H9 (cell line): ENCODE measurements at regions not wholly inside any gene's neighbourhood (a gene's known extent, or its start where the extent isn't known, plus 50 kb on each side); places are given as distances from the start of the nearest gene placed in this dataset.

Experiments
- DNase-seq: peaks from one replicate; pipeline ENCODE4 v3.0.0-alpha.2; 2017
- H2AFZ ChIP-seq: one replicate; pipeline ENCODE4 v1.6.1; 2013; ENCODE audit warnings: mild to moderate bottlenecking, low read length, control low read depth, moderate library complexity
- H2AK5ac ChIP-seq: 2 replicates; pipeline ENCODE4 v1.6.1; 2013; ENCODE audit warnings: low read length, control low read depth, mixed read lengths; ENCODE audit not compliant: insufficient read length
- H2BK120ac ChIP-seq: one replicate; pipeline ENCODE4 v1.6.1; 2013; ENCODE audit warnings: low read depth, mild to moderate bottlenecking, low read length, control low read depth, inconsistent platforms; ENCODE audit not compliant: poor library complexity, severe bottlenecking
- H2BK12ac ChIP-seq: 2 replicates; pipeline ENCODE4 v1.6.1; 2013; ENCODE audit warnings: low read length, control low read depth, mixed read lengths, low read depth; ENCODE audit not compliant: insufficient read length
- H2BK15ac ChIP-seq: 2 replicates; pipeline ENCODE4 v1.6.1; 2013; ENCODE audit warnings: low read depth, low read length, control low read depth
- H2BK20ac ChIP-seq: one replicate; pipeline ENCODE4 v1.6.1; 2013; ENCODE audit warnings: low read depth, mild to moderate bottlenecking, low read length, control low read depth, inconsistent platforms; ENCODE audit not compliant: poor library complexity, severe bottlenecking
- H2BK5ac ChIP-seq: 2 replicates; pipeline ENCODE4 v1.6.1; 2013; ENCODE audit warnings: low read length, control low read depth, mixed read lengths; ENCODE audit not compliant: insufficient read length
- H3K14ac ChIP-seq: 2 replicates; pipeline ENCODE4 v1.6.1; 2013; ENCODE audit warnings: low read length, control low read depth; ENCODE audit not compliant: insufficient read depth
- H3K18ac ChIP-seq: 2 replicates; pipeline ENCODE4 v1.6.1; 2013; ENCODE audit warnings: low read depth, mild to moderate bottlenecking, mixed read lengths, low read length, control low read depth; ENCODE audit not compliant: insufficient read length
- H3K23ac ChIP-seq: 2 replicates; pipeline ENCODE4 v1.6.1; 2013; ENCODE audit warnings: low read length, control low read depth, mixed read lengths, low read depth; ENCODE audit not compliant: insufficient read length
- H3K23me2 ChIP-seq: 2 replicates; pipeline ENCODE4 v1.6.1; 2013; ENCODE audit warnings: low read depth, mild to moderate bottlenecking, mixed read lengths, low read length, control low read depth; ENCODE audit not compliant: insufficient read length, poor library complexity, severe bottlenecking
- H3K27ac ChIP-seq: 2 replicates; pipeline ENCODE4 v1.5.1; 2013; ENCODE audit warnings: low read length, control low read depth, mixed read lengths, low read depth; ENCODE audit not compliant: insufficient read length
- H3K27me3 ChIP-seq: 2 replicates; pipeline ENCODE4 v1.6.1; 2013; ENCODE audit warnings: low read length, control low read depth, inconsistent platforms; ENCODE audit not compliant: insufficient read depth
- H3K4ac ChIP-seq: 2 replicates; pipeline ENCODE4 v1.6.1; 2013; ENCODE audit warnings: low read depth, mild to moderate bottlenecking, control low read depth, inconsistent platforms, low read length, moderate library complexity
- H3K4me1 ChIP-seq: 2 replicates; pipeline ENCODE4 v1.6.1; 2013; ENCODE audit warnings: low read length, control low read depth, inconsistent platforms; ENCODE audit not compliant: insufficient read depth
- H3K4me2 ChIP-seq: 2 replicates; pipeline ENCODE4 v1.6.1; 2013; ENCODE audit warnings: low read length, control low read depth, mixed read lengths; ENCODE audit not compliant: insufficient read length, insufficient read depth
- H3K56ac ChIP-seq: 2 replicates; pipeline ENCODE4 v1.6.1; 2013; ENCODE audit warnings: low read depth, mild to moderate bottlenecking, mixed read lengths, low read length, control low read depth; ENCODE audit not compliant: insufficient read length
- H3K79me1 ChIP-seq: 2 replicates; pipeline ENCODE4 v1.6.1; 2013; ENCODE audit warnings: low read depth, mild to moderate bottlenecking, moderate library complexity, low read length, control low read depth, inconsistent platforms; ENCODE audit not compliant: insufficient read depth, poor library complexity, severe bottlenecking
- H3K79me2 ChIP-seq: 2 replicates; pipeline ENCODE4 v1.6.1; 2013; ENCODE audit warnings: low read length, control low read depth, inconsistent platforms; ENCODE audit not compliant: insufficient read depth
- H3K9ac ChIP-seq: 2 replicates; pipeline ENCODE4 v1.6.1; 2013; ENCODE audit warnings: low read length, control low read depth, mixed read lengths; ENCODE audit not compliant: insufficient read length; ENCODE audit errors: extremely low read depth
- H3K9me3 ChIP-seq: one replicate; pipeline ENCODE4 v1.6.1; 2013; ENCODE audit warnings: low read depth, low read length, inconsistent platforms; ENCODE audit not compliant: control insufficient read depth
- H3T11ph ChIP-seq: one replicate; pipeline ENCODE4 v1.6.1; 2013; ENCODE audit warnings: mild to moderate bottlenecking, low read length, control low read depth, inconsistent platforms
- H4K20me1 ChIP-seq: one replicate; pipeline ENCODE4 v1.6.1; 2013; ENCODE audit not compliant: control insufficient read depth, insufficient read length, insufficient read depth
- H4K5ac ChIP-seq: 2 replicates; pipeline ENCODE4 v1.6.1; 2013; ENCODE audit warnings: low read depth, mild to moderate bottlenecking, mixed read lengths, low read length, control low read depth; ENCODE audit not compliant: insufficient read length
- H4K8ac ChIP-seq: replicated peaks from 2 replicates; pipeline ENCODE4 v1.6.1; 2013; ENCODE audit warnings: low read length, control low read depth, mixed read lengths, low read depth; ENCODE audit not compliant: insufficient read length
- H4K91ac ChIP-seq: 2 replicates; pipeline ENCODE4 v1.6.1; 2013; ENCODE audit warnings: low read depth, mild to moderate bottlenecking, moderate library complexity, mixed read lengths, low read length, control low read depth; ENCODE audit not compliant: insufficient read length
- H3K27ac Mint-ChIP-seq, 3 experiments: 2 replicates in 2 of 3; 3 replicates in 1 of 3; pipeline ENCODE4 v1.8.0; 2020 to 2021; ENCODE audit warnings: mixed read lengths in 3 of 3, mild to moderate bottlenecking in 1 of 3, moderate library complexity in 1 of 3
- H3K27me3 Mint-ChIP-seq: 2 replicates; pipeline ENCODE4 v1.8.0; 2021; ENCODE audit warnings: low read depth, mild to moderate bottlenecking, moderate library complexity, mixed read lengths
- H3K36me3 Mint-ChIP-seq, 3 experiments: 2 replicates in 2 of 3; 3 replicates in 1 of 3; pipeline ENCODE4 v1.8.0; 2020 to 2021; ENCODE audit warnings: low read depth in 3 of 3, mixed read lengths in 3 of 3; ENCODE audit not compliant: insufficient read depth in 1 of 3
- H3K4me1 Mint-ChIP-seq, 2 experiments: 2 replicates each; pipeline ENCODE4 v1.8.0; 2020; ENCODE audit warnings: mixed read lengths in 2 of 2
- H3K4me3 Mint-ChIP-seq, 2 experiments: 2 replicates in 1 of 2; 3 replicates in 1 of 2; pipeline ENCODE4 v1.8.0; 2020 to 2021; ENCODE audit warnings: mild to moderate bottlenecking in 2 of 2, mixed read lengths in 2 of 2, moderate library complexity in 1 of 2
- H3K9me3 Mint-ChIP-seq, 2 experiments: 2 replicates in 1 of 2; 3 replicates in 1 of 2; pipeline ENCODE4 v1.8.0; 2020; ENCODE audit warnings: mild to moderate bottlenecking in 2 of 2, mixed read lengths in 2 of 2, moderate library complexity in 1 of 2
- CTCF ChIP-seq: fragments of 200-600 bp; sonication (generic); conservative IDR thresholded peaks from 3 replicates; pipeline ENCODE4 v1.8.0; 2021; ENCODE audit warnings: antibody characterized with exemption, mild to moderate bottlenecking
- WGBS: extraction: QIAGEN DNeasy Blood & Tissue Kit; methylation state at CpG from one replicate; pipeline ENCODE4 v1.1.7; 2013; ENCODE audit warnings: missing lambda C conversion rate, low lambda C conversion rate, mixed read lengths; ENCODE audit not compliant: insufficient read length; ENCODE audit errors: extremely low coverage; 5-methylcytosine and 5-hydroxymethylcytosine counted together

- WGBS: no CpG with 5 or more reads among the region's 7 CpGs
- Histone ChIP-seq H4K20me1 (no peaks in the 10 kb centered on the region), H2BK12ac (no peak overlapping the region), H3K14ac (no peak overlapping the region), H3K23ac (no peak overlapping the region), H3K56ac (no peak overlapping the region), H4K5ac (no peak overlapping the region), H3K18ac (no peak overlapping the region), H3K4me1 (no peaks in the 10 kb centered on the region), H3T11ph (no peak overlapping the region), H2BK15ac (no peak overlapping the region), H4K8ac (no peak overlapping the region), H3K4me2 (no peak overlapping the region), H3K27me3 (no peaks in the 10 kb centered on the region), H3K4ac (no peak overlapping the region), H3K79me2 (no peaks in the 10 kb centered on the region), H3K9me3 (no peaks in the 10 kb centered on the region), H3K27ac (no peak overlapping the region), H2AK5ac (no peak overlapping the region), H3K9ac (no peak overlapping the region), H3K23me2 (no peaks in the 10 kb centered on the region), H2BK20ac (no peak overlapping the region), H2BK5ac (no peak overlapping the region), H2AFZ (no peak overlapping the region), H3K79me1 (no peaks in the 10 kb centered on the region), H2BK120ac (no peak overlapping the region), H4K91ac (no peak overlapping the region)
- no peak for TF ChIP-seq CTCF
- no peak for DNase-seq
- Mint-ChIP-seq H3K27me3 (no peaks in the 10 kb centered on the region), H3K4me1 (no peaks in the 10 kb centered on the region), H3K36me3 (peaks cover 0 to 2% (median 0%) of the 10 kb centered on the region in 3 experiments; a peak in 2 of 7 replicates), H3K4me3 (no peak overlapping the region), H3K9me3 (peaks cover 0 to 3% of the 10 kb centered on the region in 2 experiments; a peak in 2 of 5 replicates), H3K27ac (no peak overlapping the region)
Measured at GRCh38 chr5:120365656-120366446, 98.2 kb upstream of the PRR16 start.
